Urothelium cell line (cell line): ENCODE measurements at regions not wholly inside any gene's neighbourhood (a gene's known extent, or its start where the extent isn't known, plus 50 kb on each side); places are given as distances from the start of the nearest gene placed in this dataset.

Experiments used
- DNase-seq: peaks from one replicate; pipeline ENCODE4 v3.0.0; 2011; ENCODE audit warnings: low spot score, mixed read lengths
- FAIRE-seq: peaks from 2 replicates; lab custom pipeline; 2011; peaks lifted over from hg19 to GRCh38; lab: Jason Lieb, UNC

GRCh38 chr21:24829397-24829796, 777.9 kb downstream of the MRPL39 start:
- no peak for DNase-seq
- no peak for FAIRE-seq

- DNase-seq (no peak), FAIRE-seq (no peak)
Observed at GRCh38 chr21:24826822-24827221, 780.5 kb downstream of the MRPL39 start.

- FAIRE-seq, result no peak
- DNase-seq, result no peak
Observed at GRCh38 chr21:24825348-24825747, 781.9 kb downstream of the MRPL39 start.

GRCh38 chr21:24824209-24824608, 783.1 kb downstream of the MRPL39 start:
- no peak for DNase-seq
- no peak for FAIRE-seq

- no peak for FAIRE-seq
- DNase-seq, result no peak
Observed at GRCh38 chr21:24823247-24823646, 784.0 kb downstream of the MRPL39 start.

GRCh38 chr21:24785033-24785432, 822.2 kb downstream of the MRPL39 start:
- DNase-seq (no peak), FAIRE-seq (no peak)

- no peak for DNase-seq
Observed at GRCh38 chr21:24781146-24781545, 826.1 kb downstream of the MRPL39 start.

GRCh38 chr21:24759348-24760075, 847.8 kb downstream of the MRPL39 start:
- no peak for DNase-seq
- FAIRE-seq, result no peak

More at GRCh38 chr21:24781146-24781545, 826.1 kb downstream of the MRPL39 start:
- no peak for FAIRE-seq

GRCh38 chr21:24738063-24738462, 869.2 kb downstream of the MRPL39 start:
- DNase-seq (no peak), FAIRE-seq (no peak)

GRCh38 chr21:24737296-24737850, 869.9 kb downstream of the MRPL39 start:
- no peak for FAIRE-seq
- DNase-seq, result no peak

GRCh38 chr21:24730661-24731060, 876.6 kb downstream of the MRPL39 start:
- FAIRE-seq, result no peak
- DNase-seq, result no peak

GRCh38 chr21:24729568-24729967, 877.7 kb downstream of the MRPL39 start:
- peak; percentile 13 for FAIRE-seq
- no peak for DNase-seq

GRCh38 chr21:24727803-24728440, 879.4 kb downstream of the MRPL39 start:
- DNase-seq (no peak), FAIRE-seq (no peak)

GRCh38 chr21:24716281-24716918, 890.9 kb downstream of the MRPL39 start:
- no peak for DNase-seq
- no peak for FAIRE-seq

- FAIRE-seq, result no peak
- no peak for DNase-seq
Observed at GRCh38 chr21:24714646-24715200, 892.6 kb downstream of the MRPL39 start.

- no peak for FAIRE-seq
- DNase-seq, result no peak
Observed at GRCh38 chr21:24705201-24705600, 902.1 kb downstream of the MRPL39 start.

- DNase-seq, result no peak
Observed at GRCh38 chr21:24693779-24694178, 913.5 kb downstream of the MRPL39 start.

GRCh38 chr21:24681456-24681855, 925.8 kb downstream of the MRPL39 start:
- FAIRE-seq, result no peak
- no peak for DNase-seq

More at GRCh38 chr21:24693779-24694178, 913.5 kb downstream of the MRPL39 start:
- no peak for FAIRE-seq

GRCh38 chr21:24671901-24672300, 935.4 kb downstream of the MRPL39 start:
- DNase-seq (no peak), FAIRE-seq (no peak)

- DNase-seq, result no peak
- no peak for FAIRE-seq
Observed at GRCh38 chr21:24658926-24659325, 948.4 kb downstream of the MRPL39 start.

- DNase-seq, result peak; percentile 8
- FAIRE-seq, result no peak
Observed at GRCh38 chr21:24658026-24658425, 949.3 kb downstream of the MRPL39 start.
